Right lobe of liver (tissue), 4 donors: ENCODE measurements at regions not wholly inside any gene's neighbourhood (a gene's known extent, or its start where the extent isn't known, plus 50 kb on each side); places are given as distances from the start of the nearest gene placed in this dataset.

Experiments used
- CTCF ChIP-seq, 4 donors: fragments of 200-600 bp in 3 of 4; fragments of 450-650 bp in 1 of 4; IDR thresholded peaks; one replicate each; pipeline versions ENCODE4 v1.5.1 to v1.8.0; 2016 to 2022; ENCODE audit warnings: antibody characterized with exemption in 4 of 4, mild to moderate bottlenecking in 2 of 4
- POLR2A ChIP-seq: fragments of 450-650 bp; IDR thresholded peaks from one replicate; pipeline ENCODE4 v1.6.1; 2017; ENCODE audit warnings: antibody characterized with exemption, mild to moderate bottlenecking
- donor health status: DM: no; HTN: no; CAD: no.
- donor health status: DM: no; HTN: no; CAD: no.
- donor health status: DM: no; HTN: yes; CAD: no.

GRCh38 chr13:62879071-62879470, 1463.4 kb upstream of the PCDH20 start:
- TF ChIP-seq POLR2A (no peak), CTCF (IDR thresholded peaks at IDR 0.05) (no peak)
